MG63 (cell line): ENCODE measurements at regions not wholly inside any gene's neighbourhood (a gene's known extent, or its start where the extent isn't known, plus 50 kb on each side); places are given as distances from the start of the nearest gene placed in this dataset.
"Not testable (repeated sequence)": the region's sequence is repeated elsewhere in the genome, so short reads cannot be mapped to it uniquely, and the experiment has no call there.

Experiments
- DNase-seq: peaks from one replicate; pipeline ENCODE4 v3.0.0-alpha.2; 2020
- H3K27me3 ChIP-seq: fragments of 250-450 bp; sonication (Bioruptor Pico); 2 replicates; pipeline ENCODE4 v1.5.1; 2020; ENCODE audit warnings: mild to moderate bottlenecking, moderate library complexity
- H3K36me3 ChIP-seq: fragments of 250-450 bp; sonication (Bioruptor Pico); 2 replicates; pipeline ENCODE4 v1.5.1; 2020; ENCODE audit warnings: mild to moderate bottlenecking, moderate library complexity
- H3K4me3 ChIP-seq: fragments of 250-450 bp; sonication (Bioruptor Pico); 2 replicates; pipeline ENCODE4 v1.5.1; 2020; ENCODE audit warnings: mild to moderate bottlenecking, moderate library complexity
- H3K9me3 ChIP-seq: fragments of 250-450 bp; sonication (Bioruptor Pico); 2 replicates; pipeline ENCODE4 v1.5.1; 2020; ENCODE audit warnings: mild to moderate bottlenecking, moderate library complexity

GRCh38 chr18:10088734-10089133 is 174.9 kb downstream of the VAPA start:
- H3K36me3 ChIP-seq: no peaks in the 10 kb centered on the region
- no peak overlapping the region for H3K4me3 ChIP-seq
- H3K27me3 ChIP-seq: no peaks in the 10 kb centered on the region
- DNase-seq: no peak
- peaks cover 5% of the 10 kb centered on the region for H3K9me3 ChIP-seq

DNA sequence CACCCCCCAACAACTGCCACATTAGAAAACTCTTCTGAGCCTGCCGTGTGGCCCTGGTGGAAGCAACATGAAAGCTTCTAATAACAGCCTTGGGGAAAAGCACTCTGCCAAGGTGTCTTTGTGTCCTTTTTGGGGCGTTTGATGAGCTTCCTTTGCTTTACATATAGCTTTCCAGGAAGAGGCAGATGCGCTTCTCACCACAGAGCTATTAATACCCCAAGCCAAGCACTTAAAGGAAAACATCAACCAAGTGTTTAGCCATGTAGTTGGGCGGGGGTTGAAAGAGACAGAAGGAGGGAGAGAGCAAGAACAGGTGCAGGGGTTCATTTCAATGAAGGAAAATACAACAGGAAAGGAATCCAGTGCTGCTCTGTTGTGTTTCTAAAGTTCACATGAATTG is 176.1 kb downstream of the VAPA start:
- no peaks in the 10 kb centered on the region for H3K9me3 ChIP-seq
- no peaks in the 10 kb centered on the region for H3K36me3 ChIP-seq
- DNase-seq: no peak
- no peak overlapping the region for H3K4me3 ChIP-seq
- no peaks in the 10 kb centered on the region for H3K27me3 ChIP-seq

- H3K36me3 ChIP-seq: no peaks in the 10 kb centered on the region
- no peak overlapping the region for H3K4me3 ChIP-seq
- DNase-seq: no peak
- H3K9me3 ChIP-seq: no peaks in the 10 kb centered on the region
- no peaks in the 10 kb centered on the region for H3K27me3 ChIP-seq
Observed at GRCh38 chr18:10090668-10091067, 176.9 kb downstream of the VAPA start.

DNA sequence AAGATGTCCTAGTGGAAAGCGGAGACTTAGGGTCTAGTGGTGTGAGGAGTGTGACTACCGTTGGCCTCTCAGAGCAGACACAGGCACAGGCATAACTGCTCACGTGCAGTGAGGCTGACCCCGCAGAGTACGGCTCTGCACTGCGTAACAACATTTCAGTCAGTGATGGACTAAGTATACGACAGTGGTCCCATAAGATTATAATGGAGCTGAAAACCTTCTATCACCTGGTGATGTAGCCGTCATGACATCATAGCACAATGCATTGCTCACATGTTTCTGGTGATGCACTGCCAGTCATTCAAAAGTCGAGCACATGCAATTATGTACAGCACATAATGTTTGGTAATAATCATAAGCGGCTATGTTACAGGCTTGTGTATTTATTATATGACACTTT is 179.6 kb downstream of the VAPA start:
- no peak overlapping the region for H3K4me3 ChIP-seq
- no peaks in the 10 kb centered on the region for H3K9me3 ChIP-seq
- DNase-seq: no peak
- no peaks in the 10 kb centered on the region for H3K36me3 ChIP-seq
- no peaks in the 10 kb centered on the region for H3K27me3 ChIP-seq

- H3K9me3 ChIP-seq: no peaks in the 10 kb centered on the region
- H3K27me3 ChIP-seq: no peaks in the 10 kb centered on the region
- no peaks in the 10 kb centered on the region for H3K36me3 ChIP-seq
- peak; percentile 30 for DNase-seq
- no peak overlapping the region for H3K4me3 ChIP-seq
Observed at GRCh38 chr18:10094154-10094553, 180.3 kb downstream of the VAPA start.

DNA sequence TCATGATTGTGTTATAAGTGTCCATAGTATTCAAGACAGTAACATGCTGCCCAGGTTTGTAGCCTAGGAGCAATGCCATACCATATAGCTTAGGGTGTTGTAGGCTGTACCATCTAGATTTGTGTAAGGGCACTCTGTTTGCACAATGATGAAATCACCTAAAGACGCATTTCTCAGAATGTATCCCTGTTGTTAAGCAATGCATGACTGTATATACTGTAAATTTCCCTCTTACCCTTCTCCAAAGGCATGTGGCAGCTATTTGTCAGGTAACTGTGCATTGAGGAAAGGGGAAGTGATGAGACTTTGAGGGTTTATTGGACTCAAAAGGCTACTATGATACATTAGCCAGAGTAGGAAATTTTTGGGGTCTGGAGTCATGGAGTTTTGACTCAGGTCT is 180.8 kb downstream of the VAPA start:
- no peaks in the 10 kb centered on the region for H3K27me3 ChIP-seq
- H3K9me3 ChIP-seq: no peaks in the 10 kb centered on the region
- no peaks in the 10 kb centered on the region for H3K36me3 ChIP-seq
- H3K4me3 ChIP-seq: no peak overlapping the region
- DNase-seq: no peak

DNA sequence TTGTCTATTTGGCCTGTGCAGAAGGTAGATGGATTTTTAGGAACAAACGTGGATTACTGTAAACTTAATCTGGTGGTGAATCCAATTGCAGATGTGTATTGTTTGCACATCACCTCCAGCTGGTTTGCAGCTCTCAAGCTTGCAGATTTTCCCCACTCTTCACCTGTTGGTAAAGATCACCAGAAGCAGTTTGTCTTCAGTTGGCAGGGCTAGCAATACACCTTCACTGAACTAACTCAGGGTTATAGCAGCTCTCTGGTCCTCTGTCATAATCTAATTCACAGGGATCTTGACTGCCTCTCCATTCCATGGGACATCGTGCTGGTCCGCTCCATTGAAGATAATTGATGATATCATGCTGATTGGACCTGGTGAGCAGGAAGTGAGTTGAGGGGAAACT is 181.5 kb downstream of the VAPA start:
- no peaks in the 10 kb centered on the region for H3K36me3 ChIP-seq
- H3K4me3 ChIP-seq: no peak overlapping the region
- no peaks in the 10 kb centered on the region for H3K9me3 ChIP-seq
- no peak for DNase-seq
- no peaks in the 10 kb centered on the region for H3K27me3 ChIP-seq

- DNase-seq: peak; percentile 28
- Histone ChIP-seq H3K36me3 (no peaks in the 10 kb centered on the region), H3K27me3 (no peaks in the 10 kb centered on the region), H3K9me3 (peaks cover 2% of the 10 kb centered on the region; the same call in 1 of the 2 replicates), H3K4me3 (no peak overlapping the region)
Observed at GRCh38 chr18:10099539-10100140, 185.8 kb downstream of the VAPA start.

DNA sequence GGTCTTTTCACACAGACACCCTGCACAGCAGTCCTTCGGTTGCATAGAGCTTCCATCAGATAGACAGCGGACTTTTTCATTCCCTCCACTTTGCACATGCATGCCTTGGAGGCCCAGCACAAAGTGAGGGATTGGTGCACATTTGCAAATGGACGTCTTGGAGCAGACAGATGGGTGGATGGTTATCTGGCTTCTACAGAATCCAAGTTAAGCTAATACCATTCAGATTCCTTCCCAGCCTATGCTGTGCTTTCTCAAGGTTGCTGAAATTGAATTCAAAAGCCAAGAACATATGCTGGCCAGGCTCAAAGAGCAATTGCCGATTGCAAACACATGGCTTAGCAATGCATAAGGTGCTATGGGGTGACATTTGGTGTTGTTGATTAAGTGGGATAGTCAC is 186.4 kb downstream of the VAPA start:
- H3K4me3 ChIP-seq: no peak overlapping the region
- peaks cover 2% of the 10 kb centered on the region; the same call in 1 of the 2 replicates for H3K9me3 ChIP-seq
- DNase-seq: no peak
- H3K27me3 ChIP-seq: no peaks in the 10 kb centered on the region
- no peaks in the 10 kb centered on the region for H3K36me3 ChIP-seq

DNA sequence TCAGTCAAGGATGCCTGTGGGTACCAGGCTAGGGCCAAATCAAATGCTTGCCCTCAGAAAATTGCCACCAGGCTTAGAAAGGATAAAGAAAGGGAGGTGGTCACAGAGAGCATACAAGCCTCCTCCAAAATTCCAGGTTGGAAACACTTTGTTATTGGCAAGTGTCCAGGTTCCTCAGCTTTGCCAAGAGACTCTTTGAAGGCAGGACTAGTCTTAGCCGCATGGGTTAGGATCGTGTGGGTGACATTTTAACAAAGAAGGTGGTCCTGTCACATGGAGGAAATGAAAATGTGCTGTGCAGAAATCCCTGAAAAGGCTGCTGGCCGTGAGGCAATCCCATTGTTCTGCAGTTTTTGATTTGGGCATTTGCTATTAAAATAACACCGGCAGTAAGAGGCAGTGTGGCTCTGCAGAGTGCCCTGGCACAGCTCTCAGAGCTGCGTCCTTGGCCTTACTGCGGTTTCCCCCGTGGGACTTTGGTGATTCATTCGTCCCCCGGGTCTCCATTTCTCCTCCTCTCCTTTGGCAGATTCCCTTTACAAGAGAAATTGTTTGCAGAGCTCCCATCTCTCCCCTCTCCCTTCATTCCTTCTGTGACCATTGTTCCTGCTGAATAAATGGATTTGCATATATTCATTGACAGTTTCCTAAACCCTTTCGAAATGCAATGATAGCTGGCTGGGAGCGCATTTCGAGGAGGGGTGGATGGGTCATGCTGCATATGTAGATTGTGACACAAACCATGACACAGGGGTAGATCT is 187.3 kb downstream of the VAPA start:
- H3K36me3 ChIP-seq: no peaks in the 10 kb centered on the region
- no peaks in the 10 kb centered on the region for H3K27me3 ChIP-seq
- H3K9me3 ChIP-seq: peaks cover 2% of the 10 kb centered on the region
- DNase-seq: peak; percentile 44
- no peak overlapping the region for H3K4me3 ChIP-seq

GRCh38 chr18:10101729-10102128 is 187.9 kb downstream of the VAPA start:
- no peak for DNase-seq
- H3K4me3 ChIP-seq: no peak overlapping the region
- H3K36me3 ChIP-seq: no peaks in the 10 kb centered on the region
- H3K27me3 ChIP-seq: no peaks in the 10 kb centered on the region
- peaks cover 2% of the 10 kb centered on the region for H3K9me3 ChIP-seq

GRCh38 chr18:10105118-10105517 is 191.3 kb downstream of the VAPA start:
- H3K9me3 ChIP-seq, H3K27me3 ChIP-seq, DNase-seq, H3K36me3 ChIP-seq, H3K4me3 ChIP-seq: not testable (repeated sequence)

DNA sequence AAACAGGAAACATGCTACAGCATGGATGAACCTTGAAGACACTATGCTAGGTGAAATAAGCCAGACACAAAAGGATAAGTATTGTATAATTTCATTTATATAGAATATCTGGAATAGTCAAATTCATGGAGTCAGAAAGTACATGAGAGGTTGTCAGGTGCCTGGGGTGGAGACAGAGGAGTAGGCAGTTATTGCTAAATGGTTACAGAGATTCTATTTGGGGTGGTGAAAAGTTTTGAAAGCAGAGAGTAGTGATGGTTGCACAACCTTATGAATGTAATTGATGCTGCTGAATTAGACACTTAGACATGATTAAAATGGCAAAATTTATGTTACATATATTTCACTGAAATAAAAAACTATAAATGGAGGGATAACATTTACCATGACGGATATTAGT is 197.4 kb downstream of the VAPA start:
- Histone ChIP-seq H3K9me3 (no peaks in the 10 kb centered on the region; the same call in 1 of the 2 replicates), H3K4me3 (no peak overlapping the region), H3K27me3 (no peaks in the 10 kb centered on the region), H3K36me3 (no peaks in the 10 kb centered on the region)
- DNase-seq: no peak

DNA sequence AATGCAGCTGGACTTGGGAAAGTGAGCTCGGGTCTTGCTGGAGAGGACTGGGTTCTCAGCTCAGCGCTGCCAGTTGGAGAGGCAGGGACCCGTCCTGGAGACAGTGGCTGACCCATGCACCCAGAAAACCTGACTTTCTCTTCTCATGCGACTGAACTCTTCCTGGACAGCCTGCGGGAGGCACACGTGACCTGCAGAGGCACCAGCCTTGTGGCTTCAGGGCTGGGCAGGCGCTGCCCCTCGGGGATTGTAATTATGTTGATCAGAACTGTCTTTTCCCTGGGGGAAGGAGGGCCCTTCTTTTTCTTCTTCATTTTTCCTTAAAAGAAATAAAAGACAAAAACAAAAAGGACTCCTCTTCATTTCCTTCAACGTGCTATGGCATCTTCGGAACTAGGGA is 198.1 kb downstream of the VAPA start:
- no peak overlapping the region for H3K4me3 ChIP-seq
- no peaks in the 10 kb centered on the region for H3K9me3 ChIP-seq
- no peaks in the 10 kb centered on the region for H3K27me3 ChIP-seq
- DNase-seq: no peak
- no peaks in the 10 kb centered on the region for H3K36me3 ChIP-seq

DNA sequence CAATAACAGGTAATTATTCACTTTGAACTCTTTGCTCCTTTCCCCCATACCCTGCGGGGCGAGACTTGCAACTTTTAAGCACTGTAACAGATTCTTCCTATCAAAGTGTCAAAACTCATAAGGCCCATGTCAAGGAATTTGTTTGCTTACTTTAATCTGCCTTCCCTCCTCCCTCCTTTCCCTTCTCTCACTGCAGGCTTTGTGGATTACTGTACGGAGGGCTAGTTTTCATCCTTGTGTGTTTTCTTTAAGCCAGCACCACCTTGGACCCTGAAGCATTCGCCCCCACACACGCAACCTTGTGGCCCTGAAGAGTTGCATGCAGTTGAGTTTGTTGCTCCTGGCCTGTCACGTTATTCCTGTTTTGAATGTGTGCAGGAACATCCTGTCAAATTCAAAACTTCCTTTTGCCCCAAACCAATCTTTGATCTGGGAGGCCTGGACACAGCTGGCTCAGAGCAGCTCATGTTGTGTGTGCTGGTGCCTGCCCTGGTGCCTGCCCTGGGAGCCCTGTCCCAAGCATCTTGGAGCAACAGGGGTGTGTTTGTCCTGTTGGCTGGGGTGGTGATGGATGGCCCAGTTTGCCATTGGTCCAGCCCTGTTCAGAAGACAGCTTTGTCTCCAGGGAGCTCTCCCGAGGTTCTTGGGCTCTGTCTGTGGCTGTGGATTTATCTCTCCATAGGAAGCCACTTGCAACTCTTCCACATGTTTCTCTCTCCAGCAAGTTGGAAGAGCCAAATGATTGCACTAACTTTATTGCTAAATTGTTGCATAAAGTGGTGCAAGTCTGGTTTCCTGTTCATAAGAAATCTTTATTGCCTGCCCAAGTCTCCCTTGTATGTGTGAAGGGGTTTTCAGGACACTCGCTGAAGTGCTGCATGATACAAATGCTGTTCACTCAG is 199.6 kb downstream of the VAPA start:
- no peaks in the 10 kb centered on the region for H3K27me3 ChIP-seq
- H3K9me3 ChIP-seq: no peaks in the 10 kb centered on the region
- H3K36me3 ChIP-seq: no peaks in the 10 kb centered on the region
- no peak overlapping the region for H3K4me3 ChIP-seq
- DNase-seq: no peak

DNA sequence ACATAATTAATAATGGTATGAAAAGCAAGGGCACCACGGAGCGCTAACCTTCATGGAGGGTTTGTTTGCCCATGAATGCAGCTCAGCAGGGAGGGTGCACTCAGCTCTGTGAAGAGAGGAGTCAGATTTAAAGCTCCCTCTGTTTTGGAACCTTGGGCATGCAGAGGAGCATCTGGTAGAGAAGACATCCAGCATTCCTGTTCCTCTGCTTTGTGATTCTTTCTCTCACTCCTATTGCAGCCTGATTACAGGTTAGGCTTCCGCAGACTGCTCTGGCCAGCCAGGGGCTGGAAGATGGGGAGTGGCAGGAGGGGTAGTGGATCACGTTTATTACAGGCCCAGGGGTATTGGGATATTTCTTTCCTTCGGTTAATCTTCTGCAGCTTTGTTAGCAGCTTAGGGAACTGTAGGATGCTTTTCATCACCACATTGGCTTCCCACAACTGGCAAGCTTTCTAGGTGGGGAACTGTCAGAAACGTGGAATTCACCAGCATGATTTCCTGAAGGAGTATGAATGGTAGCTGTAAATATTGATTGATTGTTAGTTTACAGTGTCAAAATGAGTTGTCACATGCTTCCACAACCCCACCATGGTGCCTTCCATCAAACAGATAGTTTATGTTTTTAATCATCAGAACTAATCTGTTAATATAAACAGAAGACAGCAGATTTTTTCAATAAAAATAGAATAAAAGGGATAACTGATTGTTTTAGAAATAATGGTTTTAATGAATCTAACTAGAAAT is 201.1 kb downstream of the VAPA start:
- no peaks in the 10 kb centered on the region for H3K36me3 ChIP-seq
- no peaks in the 10 kb centered on the region; the same call in 1 of the 2 replicates for H3K9me3 ChIP-seq
- no peaks in the 10 kb centered on the region for H3K27me3 ChIP-seq
- DNase-seq: no peak
- H3K4me3 ChIP-seq: no peak overlapping the region

DNA sequence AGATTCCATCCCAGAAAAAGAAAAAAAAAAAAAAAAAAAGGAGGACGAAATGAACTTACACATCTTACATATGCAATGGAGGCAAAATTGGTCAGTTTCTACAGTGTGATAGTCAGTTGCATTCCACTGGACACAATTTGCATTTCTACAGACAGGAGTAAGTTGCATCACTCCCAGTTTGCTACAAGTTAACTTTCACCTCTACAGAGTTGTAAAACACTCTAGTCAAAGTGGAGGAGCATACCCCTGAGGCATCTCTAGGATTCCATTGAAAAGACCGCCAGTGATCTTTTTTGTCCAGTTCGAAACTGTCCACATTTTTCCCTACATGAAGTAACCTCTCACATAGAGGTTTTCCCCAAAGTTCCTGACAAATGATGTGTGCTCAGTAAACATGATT is 202.8 kb downstream of the VAPA start:
- Histone ChIP-seq H3K4me3 (no peak overlapping the region), H3K27me3 (no peaks in the 10 kb centered on the region), H3K36me3 (no peaks in the 10 kb centered on the region), H3K9me3 (peaks cover 2% of the 10 kb centered on the region; the same call in 1 of the 2 replicates)
- no peak for DNase-seq
